ENCODE measurements at regions not wholly inside any gene's neighbourhood (a gene's known extent, or its start where the extent isn't known, plus 50 kb on each side); places are given as distances from the start of the nearest gene placed in this dataset.
"Not testable (repeated sequence)": the region's sequence is repeated elsewhere in the genome, so short reads cannot be mapped to it uniquely, and the experiment has no call there.

GRCh38 chrX:128929271-128930057, 593.8 kb downstream of the SMARCA1 start:
- DNase-seq = no peak

- DNase-seq = no peak
These were observed 594.7 kb downstream of the SMARCA1 start for GRCh38 chrX:128928636-128929035.

DNA sequence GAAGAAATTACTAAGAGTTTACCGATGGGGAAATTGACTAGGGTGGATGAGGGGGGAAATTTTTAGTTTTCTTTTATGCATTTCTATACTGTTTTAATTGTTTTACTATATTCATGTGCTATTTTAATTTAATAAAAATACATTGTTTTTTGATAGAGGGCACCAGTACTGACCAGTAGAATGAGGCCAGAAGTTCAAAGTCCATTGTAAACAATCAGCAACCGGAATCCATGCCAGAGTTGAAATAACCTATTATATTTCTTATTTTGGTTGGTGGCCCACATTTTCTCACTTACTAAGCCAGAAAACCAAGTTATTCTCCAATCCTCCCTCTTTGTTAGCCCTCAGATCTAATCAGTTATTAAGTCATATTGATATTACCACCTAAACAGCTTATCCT, 595.9 kb downstream of the SMARCA1 start:
- DNase-seq = no peak

DNA sequence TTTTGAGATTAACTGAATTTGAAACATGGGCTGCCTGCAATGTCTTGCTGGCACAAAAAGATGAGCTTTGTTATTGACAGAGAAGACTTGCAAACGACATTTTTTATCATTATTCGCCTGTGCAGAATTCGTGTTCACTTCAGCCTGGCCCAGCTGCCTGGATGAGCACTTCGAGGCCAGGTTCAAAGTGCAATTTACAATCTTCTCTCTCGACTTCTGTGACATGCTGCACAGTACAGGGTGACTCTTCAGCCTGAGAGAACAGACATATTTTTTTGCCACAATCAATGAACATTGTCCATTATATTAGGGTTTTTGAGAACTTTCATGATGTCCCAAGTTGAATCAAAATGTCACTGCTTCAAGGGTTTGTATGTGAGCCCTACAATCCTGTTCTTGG, 616.5 kb downstream of the SMARCA1 start:
- DNase-seq = no peak

DNA sequence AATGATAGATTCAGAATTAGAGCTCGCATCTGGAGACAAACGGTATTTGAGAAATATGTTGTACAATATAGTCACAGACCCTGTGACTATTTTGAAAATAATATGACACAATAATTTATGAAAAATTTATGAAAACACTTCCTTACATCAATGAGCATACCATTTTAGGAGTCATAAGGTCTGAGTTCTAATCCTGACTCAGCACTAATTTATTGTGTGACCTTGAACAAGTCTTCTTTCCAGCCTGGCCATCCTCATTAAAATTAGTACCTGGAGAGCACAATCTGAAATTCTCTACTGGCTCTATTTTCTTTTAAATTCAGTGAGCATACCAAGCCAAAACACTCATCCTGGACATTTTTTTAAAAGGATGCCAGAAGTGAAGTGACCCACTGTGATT, 622.3 kb downstream of the SMARCA1 start:
- DNase-seq = no peak

DNA sequence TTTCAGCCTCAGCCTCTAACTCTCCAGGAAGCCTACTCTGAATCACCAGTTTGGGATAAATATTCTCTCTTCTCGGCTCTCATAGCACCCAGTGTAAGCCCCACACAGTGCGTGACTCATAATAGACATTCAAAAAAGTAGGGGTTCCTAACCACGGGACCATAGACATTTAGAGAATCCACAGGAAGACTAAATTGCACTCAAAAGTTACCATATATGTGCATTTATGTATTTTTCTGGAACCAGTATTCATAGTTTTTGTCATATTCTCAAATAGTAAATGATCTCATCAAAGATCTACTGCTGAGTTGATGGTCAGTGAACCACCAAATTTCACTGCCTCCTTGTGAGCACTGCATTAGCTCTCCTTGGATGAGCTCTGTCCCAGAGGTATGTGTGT, 625.7 kb downstream of the SMARCA1 start:
- no peak for DNase-seq

GRCh38 chrX:128891554-128891953, 631.7 kb downstream of the SMARCA1 start:
- no peak for DNase-seq

DNA sequence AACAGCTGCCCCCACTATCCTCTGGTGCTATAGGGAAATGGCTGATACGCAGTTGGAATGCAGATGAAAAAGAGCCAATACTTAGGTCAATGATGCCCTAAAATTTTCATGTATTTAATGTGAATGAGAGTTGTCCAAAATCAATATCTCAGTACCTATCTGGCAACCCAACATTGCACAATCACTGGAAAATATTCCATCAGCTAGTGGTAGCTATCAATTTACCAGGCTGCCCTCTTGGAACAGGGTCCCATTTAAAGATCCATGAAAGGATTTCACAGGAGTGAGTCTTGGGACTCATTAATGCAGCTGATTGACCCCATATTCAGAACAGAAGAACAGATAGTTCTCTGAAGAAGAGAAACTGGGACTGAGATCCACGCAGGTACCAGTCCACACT, 638.9 kb downstream of the SMARCA1 start:
- no peak for DNase-seq

- DNase-seq = no peak
These were observed 639.6 kb downstream of the SMARCA1 start for GRCh38 chrX:128883650-128884049.

DNA sequence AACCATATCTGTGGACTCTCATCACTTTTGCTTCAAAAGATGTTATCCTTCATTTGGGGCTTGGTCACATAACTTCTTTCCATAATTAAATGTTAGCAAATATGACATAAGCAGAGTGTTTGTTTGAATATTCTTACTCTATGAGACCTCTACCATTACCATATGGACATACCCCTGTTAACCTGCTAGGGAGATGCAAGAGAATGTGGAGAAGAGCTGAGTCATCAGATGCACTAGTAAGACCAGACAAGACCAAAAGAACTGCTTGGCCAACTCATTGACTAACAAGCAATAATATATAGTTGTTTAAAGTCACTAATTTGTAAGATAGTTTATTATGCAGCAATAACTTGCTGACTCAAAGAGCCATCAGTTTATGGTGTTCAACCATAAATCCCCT, 652.9 kb downstream of the SMARCA1 start:
- DNase-seq = no peak

DNA sequence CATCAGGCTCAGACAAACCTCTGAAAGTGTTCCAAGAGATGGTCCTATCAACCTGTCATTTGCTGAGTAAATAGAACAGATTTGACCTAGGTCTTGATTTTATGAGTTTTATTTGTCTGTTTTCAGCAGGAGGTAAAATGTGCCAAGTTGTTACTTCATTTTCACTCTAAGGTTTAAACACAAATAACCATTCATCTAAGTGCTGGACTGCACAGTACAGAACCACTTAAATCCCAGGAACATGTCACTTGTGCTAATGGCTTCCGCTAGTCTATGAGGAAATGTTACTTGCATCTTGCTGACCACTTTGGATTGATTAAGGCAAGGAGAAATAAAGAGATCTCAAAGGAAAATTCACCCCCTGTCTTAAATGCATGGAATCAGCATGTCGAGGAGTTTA, 660.7 kb downstream of the SMARCA1 start:
- no peak for DNase-seq

DNA sequence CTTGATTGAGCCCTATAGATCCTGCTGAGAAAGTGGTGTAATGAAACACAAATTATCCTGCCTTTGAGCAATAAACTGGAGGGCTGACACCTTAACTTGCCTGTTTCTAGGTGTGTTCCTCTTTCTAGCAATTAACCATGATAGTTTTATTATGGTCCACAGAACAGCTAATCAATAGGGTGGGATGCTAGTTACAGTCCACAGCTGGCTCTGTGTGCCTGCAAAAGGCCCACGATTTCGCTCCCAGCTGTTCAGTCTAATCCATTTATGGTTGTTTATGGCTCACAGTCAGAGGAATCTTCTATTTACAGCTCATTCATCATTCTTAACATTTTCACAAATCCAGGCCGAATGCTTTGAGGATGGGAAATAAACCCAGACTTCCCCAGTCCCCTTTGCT, 674.9 kb downstream of the SMARCA1 start:
- no peak for DNase-seq

GRCh38 chrX:128846385-128846784, 676.9 kb downstream of the SMARCA1 start:
- DNase-seq = no peak

GRCh38 chrX:128818690-128819089, 704.6 kb downstream of the SMARCA1 start:
- no peak for DNase-seq

DNA sequence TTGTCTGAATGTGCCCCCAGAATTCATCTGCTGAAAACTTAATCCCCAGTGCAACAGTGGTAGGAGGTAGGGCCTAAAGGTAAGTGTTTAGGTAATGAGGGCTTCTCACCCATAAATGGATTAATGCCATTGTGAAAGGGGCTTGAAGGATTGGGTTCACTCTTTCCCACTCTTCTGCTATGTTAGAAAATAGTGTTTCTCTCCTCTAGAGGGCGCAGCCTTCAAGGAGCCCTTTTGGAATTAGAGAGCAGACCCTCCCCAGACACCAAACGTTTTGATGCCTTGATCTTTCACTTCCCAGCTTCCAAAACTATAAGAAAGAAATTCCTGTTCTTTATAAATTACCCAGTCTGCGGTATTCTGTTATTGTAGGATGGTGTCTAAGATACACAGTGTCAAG, 706.4 kb downstream of the SMARCA1 start:
- DNase-seq = no peak

GRCh38 chrX:128807367-128807766, 715.9 kb downstream of the SMARCA1 start:
- no peak for DNase-seq

DNA sequence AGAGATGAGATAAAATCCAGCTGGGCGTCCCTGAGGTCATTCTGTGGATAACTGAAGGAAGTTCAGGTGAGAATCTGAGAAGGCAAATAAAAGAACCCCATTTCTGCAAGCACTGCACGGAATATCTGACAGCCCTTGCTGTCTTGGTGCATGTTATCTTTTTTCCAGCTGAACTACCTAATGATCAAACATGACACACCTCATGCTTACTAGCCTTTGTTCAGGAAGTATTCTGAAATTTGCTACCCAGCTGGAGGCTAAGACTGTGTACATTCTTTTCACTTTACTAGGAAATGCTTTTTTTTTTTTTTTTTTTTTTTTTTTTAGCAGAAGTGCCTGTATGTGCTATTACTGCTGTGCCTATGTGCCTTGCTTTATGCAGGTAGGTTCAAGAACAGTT, 718.1 kb downstream of the SMARCA1 start:
- DNase-seq = no peak

DNA sequence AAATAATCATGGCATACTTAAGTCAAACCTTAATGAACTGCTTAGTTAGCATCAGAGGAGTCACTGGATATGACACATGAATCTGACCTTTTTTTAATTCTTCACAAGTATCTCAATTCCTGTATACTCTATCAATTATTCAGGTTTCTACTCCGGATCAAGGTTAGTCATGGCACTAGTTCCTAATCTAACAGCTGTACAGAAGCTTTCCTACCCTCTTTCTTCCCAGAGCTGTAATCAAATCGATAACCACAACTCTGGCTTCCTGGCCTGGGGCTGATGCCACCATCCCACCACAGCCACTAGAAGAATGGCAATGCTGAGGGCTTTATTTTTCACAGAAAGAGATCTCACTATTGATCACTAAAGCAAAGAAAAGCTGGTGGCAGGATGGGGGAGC, 718.5 kb downstream of the SMARCA1 start:
- no peak for DNase-seq

GRCh38 chrX:128800138-128800537, 723.2 kb downstream of the SMARCA1 start:
- DNase-seq = no peak

GRCh38 chrX:128783139-128783538, 730.9 kb upstream of the ACTRT1 start:
- DNase-seq = not testable (repeated sequence)

- DNase-seq = peak in 1 of 2 experiments; percentile 19
These were observed 729.3 kb upstream of the ACTRT1 start for GRCh38 chrX:128781506-128781905.

GRCh38 chrX:128780934-128781333, 728.7 kb upstream of the ACTRT1 start:
- no peak for DNase-seq

DNA sequence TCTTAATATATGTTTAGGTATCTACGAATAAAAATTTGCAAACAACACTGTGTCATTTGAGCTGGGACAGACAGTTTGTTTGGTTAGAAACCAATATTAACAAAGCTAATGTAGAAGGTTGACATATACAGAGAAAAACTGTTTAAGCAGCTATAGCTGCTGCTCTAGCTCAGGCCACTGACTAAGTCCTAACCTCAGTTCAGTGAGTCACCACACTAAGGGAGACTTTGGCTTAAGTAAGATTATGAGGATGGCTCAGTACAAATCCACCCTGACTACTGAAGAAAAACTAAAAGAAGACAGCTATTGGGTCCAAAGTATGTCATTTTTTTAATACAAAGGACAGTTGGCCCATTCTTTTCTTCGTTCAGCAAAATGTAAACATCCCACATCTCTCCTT, 717.3 kb upstream of the ACTRT1 start:
- no peak for DNase-seq

DNA sequence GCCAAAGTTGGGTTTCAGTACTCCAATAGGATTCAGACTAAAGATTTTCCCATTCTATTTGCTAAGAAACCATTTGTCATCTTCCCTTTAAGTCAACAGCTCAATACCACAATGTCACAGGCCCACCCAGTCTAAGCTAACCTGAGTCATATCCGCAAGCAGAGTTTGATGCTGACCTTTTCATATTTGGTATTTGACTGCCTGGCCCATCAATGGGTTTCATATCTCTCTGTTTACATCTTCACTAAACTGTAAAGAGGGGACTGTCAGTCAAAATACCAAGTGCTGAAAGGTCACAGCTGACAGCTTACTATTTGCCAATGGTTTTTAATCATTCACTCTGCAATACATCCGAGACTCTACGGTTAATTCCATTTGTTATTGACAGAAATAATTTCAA, 707.5 kb upstream of the ACTRT1 start:
- DNase-seq = no peak

GRCh38 chrX:128759177-128759576, 707.0 kb upstream of the ACTRT1 start:
- no peak for DNase-seq
